OCI-LY1 (cell line): ENCODE measurements at regions not wholly inside any gene's neighbourhood (a gene's known extent, or its start where the extent isn't known, plus 50 kb on each side); places are given as distances from the start of the nearest gene placed in this dataset.
A peak's percentile ranks its signal among the peaks of the same experiment; 100 is the strongest.

Experiments used
- H2AFZ ChIP-seq: fragments of 200-600 bp; sonication (generic), shearing (Covaris generic); 2 replicates; pipeline ENCODE4 v1.6.0; 2014; ENCODE audit warnings: antibody characterized with exemption, mild to moderate bottlenecking, low read length
- H3F3A ChIP-seq: fragments of 200-600 bp; sonication (generic), shearing (Covaris generic); 2 replicates; pipeline ENCODE4 v1.6.0; 2014; ENCODE audit warnings: mild to moderate bottlenecking, antibody characterized with exemption, low read length, moderate library complexity; ENCODE audit not compliant: insufficient read depth
- H3K27ac ChIP-seq: fragments of 200-600 bp; sonication (generic); 2 replicates; pipeline ENCODE4 v1.5.1; 2014; ENCODE audit warnings: low read length, mixed run types, mild to moderate bottlenecking, low read depth; ENCODE audit not compliant: poor library complexity, severe bottlenecking
- H3K27me3 ChIP-seq: fragments of 200-600 bp; sonication (generic); 2 replicates; pipeline ENCODE4 v1.6.0; 2014; ENCODE audit warnings: antibody characterized with exemption, mild to moderate bottlenecking, low read length, moderate library complexity; ENCODE audit not compliant: insufficient read depth
- H3K36me3 ChIP-seq: fragments of 200-600 bp; sonication (generic); 2 replicates; pipeline ENCODE4 v1.6.1; 2014; ENCODE audit warnings: mild to moderate bottlenecking, antibody characterized with exemption, low read length, moderate library complexity, mixed read lengths; ENCODE audit not compliant: insufficient read depth
- H3K4me1 ChIP-seq: fragments of 200-600 bp; sonication (generic); 2 replicates; pipeline ENCODE4 v1.5.1; 2014; ENCODE audit warnings: mild to moderate bottlenecking, low read length, moderate library complexity; ENCODE audit not compliant: insufficient read depth, severe bottlenecking
- H3K4me2 ChIP-seq: fragments of 200-600 bp; sonication (generic), shearing (Covaris generic); 2 replicates; pipeline ENCODE4 v1.6.1; 2014; ENCODE audit warnings: low read length
- H3K4me3 ChIP-seq: fragments of 200-600 bp; sonication (generic); 2 replicates; pipeline ENCODE4 v1.5.1; 2014; ENCODE audit warnings: low read length, low read depth, mild to moderate bottlenecking, mixed read lengths; ENCODE audit not compliant: poor library complexity, severe bottlenecking
- H3K79me2 ChIP-seq: fragments of 200-600 bp; shearing (Covaris generic); 2 replicates; pipeline ENCODE4 v1.6.1; 2016; ENCODE audit warnings: mixed run types, low read length, mixed read lengths; ENCODE audit not compliant: insufficient read depth
- H3K9ac ChIP-seq: fragments of 200-600 bp; sonication (generic), shearing (Covaris generic); 2 replicates; pipeline ENCODE4 v1.6.1; 2014; ENCODE audit warnings: mild to moderate bottlenecking, low read length, mixed read lengths
- H3K9me2 ChIP-seq: fragments of 200-600 bp; sonication (generic), shearing (Covaris generic); 2 replicates; pipeline ENCODE4 v1.6.1; 2014; ENCODE audit warnings: low read depth, mild to moderate bottlenecking, low read length, mixed read lengths
- H3K9me3 ChIP-seq: fragments of 200-600 bp; shearing (Covaris generic); 2 replicates; pipeline ENCODE4 v1.6.1; 2014; ENCODE audit warnings: low read length, mixed read lengths
- H4K20me1 ChIP-seq: fragments of 200-600 bp; sonication (generic), shearing (Covaris generic); 2 replicates; pipeline ENCODE4 v1.6.0; 2016; ENCODE audit warnings: mild to moderate bottlenecking, low read length; ENCODE audit not compliant: insufficient read depth
- EZH2 ChIP-seq: fragments of 200-600 bp; sonication (generic), shearing (Covaris generic); IDR thresholded peaks from 2 replicates; pipeline ENCODE4 v1.8.0; 2017; ENCODE audit warnings: borderline replicate concordance, mixed run types, mild to moderate bottlenecking, antibody characterized with exemption, low read length, moderate library complexity, mixed read lengths
- TF ChIP-seq, protein P1 (sequence below): fragments of 200-600 bp; sonication (generic), shearing (Covaris generic); IDR thresholded peaks from 2 replicates; pipeline ENCODE4 v1.5.1; 2017; ENCODE audit warnings: mild to moderate bottlenecking, antibody characterized with exemption, low read length, moderate library complexity, mixed read lengths

DNA sequence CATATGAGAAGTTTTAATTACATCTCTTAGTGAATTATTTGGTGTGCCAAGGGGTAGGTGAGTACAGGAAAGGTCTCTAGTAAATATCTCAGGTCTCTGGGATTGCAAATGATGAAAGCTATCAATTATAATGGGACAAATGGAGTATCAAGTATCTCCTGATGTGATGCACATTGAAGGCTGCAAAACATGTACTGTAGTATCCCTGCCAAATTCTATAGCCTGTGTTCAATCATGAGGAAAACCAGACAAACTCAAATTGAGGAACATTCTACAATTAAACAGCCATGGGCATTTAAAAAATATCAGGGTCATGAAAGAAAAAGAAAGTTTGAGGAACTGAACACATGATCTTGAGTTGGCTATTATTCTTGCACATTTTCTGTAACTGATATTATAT is 665.4 kb upstream of the PABPC4L start:
- TF ChIP-seq, protein P1, sequence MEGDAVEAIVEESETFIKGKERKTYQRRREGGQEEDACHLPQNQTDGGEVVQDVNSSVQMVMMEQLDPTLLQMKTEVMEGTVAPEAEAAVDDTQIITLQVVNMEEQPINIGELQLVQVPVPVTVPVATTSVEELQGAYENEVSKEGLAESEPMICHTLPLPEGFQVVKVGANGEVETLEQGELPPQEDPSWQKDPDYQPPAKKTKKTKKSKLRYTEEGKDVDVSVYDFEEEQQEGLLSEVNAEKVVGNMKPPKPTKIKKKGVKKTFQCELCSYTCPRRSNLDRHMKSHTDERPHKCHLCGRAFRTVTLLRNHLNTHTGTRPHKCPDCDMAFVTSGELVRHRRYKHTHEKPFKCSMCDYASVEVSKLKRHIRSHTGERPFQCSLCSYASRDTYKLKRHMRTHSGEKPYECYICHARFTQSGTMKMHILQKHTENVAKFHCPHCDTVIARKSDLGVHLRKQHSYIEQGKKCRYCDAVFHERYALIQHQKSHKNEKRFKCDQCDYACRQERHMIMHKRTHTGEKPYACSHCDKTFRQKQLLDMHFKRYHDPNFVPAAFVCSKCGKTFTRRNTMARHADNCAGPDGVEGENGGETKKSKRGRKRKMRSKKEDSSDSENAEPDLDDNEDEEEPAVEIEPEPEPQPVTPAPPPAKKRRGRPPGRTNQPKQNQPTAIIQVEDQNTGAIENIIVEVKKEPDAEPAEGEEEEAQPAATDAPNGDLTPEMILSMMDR, result no peak
- TF ChIP-seq EZH2, result no peak
- Histone ChIP-seq H3K36me3 (no peaks in the 10 kb centered on the region), H3F3A (no peaks in the 10 kb centered on the region), H3K4me3 (no peak overlapping the region), H3K9ac (no peak overlapping the region), H3K79me2 (no peaks in the 10 kb centered on the region), H3K9me2 (no peaks in the 10 kb centered on the region), H2AFZ (no peak overlapping the region), H3K4me1 (peaks cover 4% of the 10 kb centered on the region), H3K9me3 (no peaks in the 10 kb centered on the region), H3K27ac (no peak overlapping the region), H3K27me3 (no peaks in the 10 kb centered on the region), H4K20me1 (no peaks in the 10 kb centered on the region), H3K4me2 (no peak overlapping the region)

DNA sequence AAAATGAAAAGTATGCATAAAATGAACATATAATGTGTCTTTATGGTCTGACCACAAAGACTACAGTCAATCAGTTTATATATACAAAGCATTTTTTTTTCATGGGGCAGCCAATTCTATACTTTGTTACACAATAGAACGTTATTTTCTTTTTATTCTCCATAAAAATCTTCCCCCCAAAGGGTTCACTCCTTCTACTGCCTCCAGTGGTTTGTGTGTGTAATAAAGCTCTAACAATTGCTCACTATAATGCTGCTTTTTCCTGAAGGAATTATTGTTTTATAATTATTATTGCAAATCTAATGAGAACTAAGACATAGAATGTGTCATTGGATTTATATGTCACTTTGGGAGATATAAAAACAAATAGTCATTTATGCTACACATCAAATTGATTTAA is 664.1 kb upstream of the PABPC4L start:
- H3K4me1 ChIP-seq, result peaks cover 4% of the 10 kb centered on the region
- H3F3A ChIP-seq, result no peaks in the 10 kb centered on the region
- no peaks in the 10 kb centered on the region for H3K79me2 ChIP-seq
- H3K27ac ChIP-seq, result no peak overlapping the region
- TF ChIP-seq EZH2, result no peak
- TF ChIP-seq, protein P1, result peak; percentile 31; the same call in 1 of the 2 replicates
- no peak overlapping the region for H3K9ac ChIP-seq
- no peak overlapping the region for H3K4me3 ChIP-seq
- no peaks in the 10 kb centered on the region for H3K36me3 ChIP-seq
- no peaks in the 10 kb centered on the region for H4K20me1 ChIP-seq
- H2AFZ ChIP-seq, result no peak overlapping the region
- no peaks in the 10 kb centered on the region for H3K9me2 ChIP-seq
- H3K27me3 ChIP-seq, result no peaks in the 10 kb centered on the region
- H3K4me2 ChIP-seq, result no peak overlapping the region
- H3K9me3 ChIP-seq, result no peaks in the 10 kb centered on the region

DNA sequence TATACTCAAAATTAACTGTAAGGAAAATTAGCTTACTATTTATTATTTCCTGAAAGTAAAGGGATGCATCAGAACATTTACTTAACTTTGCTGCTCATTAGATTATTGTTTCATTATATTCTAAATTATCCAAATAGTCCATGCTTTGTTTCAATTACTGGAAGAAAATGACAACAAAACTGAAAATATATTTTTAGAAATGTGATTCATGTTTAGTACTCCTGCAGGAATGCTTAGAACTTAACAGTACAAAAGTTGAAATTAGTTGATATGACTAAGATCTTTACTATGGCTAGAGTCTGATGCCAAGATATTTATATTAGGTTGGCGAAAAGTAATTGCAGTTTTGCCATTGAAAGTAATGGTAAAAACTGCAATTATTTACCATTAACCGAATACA is 660.5 kb upstream of the PABPC4L start:
- TF ChIP-seq, protein P1, result no peak
- no peak for TF ChIP-seq EZH2
- Histone ChIP-seq H2AFZ (no peak overlapping the region), H3K79me2 (no peaks in the 10 kb centered on the region), H3K36me3 (no peaks in the 10 kb centered on the region), H3K4me2 (no peak overlapping the region), H3K9ac (no peak overlapping the region), H3K9me3 (no peaks in the 10 kb centered on the region), H3K4me3 (no peak overlapping the region), H3K9me2 (no peaks in the 10 kb centered on the region), H3F3A (no peaks in the 10 kb centered on the region), H3K27me3 (no peaks in the 10 kb centered on the region), H3K27ac (no peak overlapping the region), H3K4me1 (no peaks in the 10 kb centered on the region), H4K20me1 (no peaks in the 10 kb centered on the region)
